Gastrocnemius medialis (tissue), 4 donors: ENCODE measurements at regions not wholly inside any gene's neighbourhood (a gene's known extent, or its start where the extent isn't known, plus 50 kb on each side); places are given as distances from the start of the nearest gene placed in this dataset.

Source experiments
- POLR2A ChIP-seq, 2 donors: fragments of 450-650 bp; IDR thresholded peaks; one replicate each; pipeline ENCODE4 v1.6.1; 2017; ENCODE audit warnings: antibody characterized with exemption in 2 of 2, mild to moderate bottlenecking in 2 of 2, moderate library complexity in 2 of 2
- TF ChIP-seq, protein P1 (sequence below), 5 experiments: fragments of 450-650 bp in 3 of 5; fragments of 200-600 bp in 2 of 5; sonication (generic) in 2 of 5; IDR thresholded peaks in 4 of 5; conservative IDR thresholded peaks in 1 of 5; 1 replicate in 4 of 5; 2 replicates in 1 of 5; pipeline ENCODE4 v1.5.1; 2016 to 2019; ENCODE audit warnings: antibody characterized with exemption in 5 of 5, mild to moderate bottlenecking in 3 of 5, moderate library complexity in 3 of 5

GRCh38 chr3:109943181-109943580, 605.8 kb upstream of the DPPA4 start:
- TF ChIP-seq, protein P1, sequence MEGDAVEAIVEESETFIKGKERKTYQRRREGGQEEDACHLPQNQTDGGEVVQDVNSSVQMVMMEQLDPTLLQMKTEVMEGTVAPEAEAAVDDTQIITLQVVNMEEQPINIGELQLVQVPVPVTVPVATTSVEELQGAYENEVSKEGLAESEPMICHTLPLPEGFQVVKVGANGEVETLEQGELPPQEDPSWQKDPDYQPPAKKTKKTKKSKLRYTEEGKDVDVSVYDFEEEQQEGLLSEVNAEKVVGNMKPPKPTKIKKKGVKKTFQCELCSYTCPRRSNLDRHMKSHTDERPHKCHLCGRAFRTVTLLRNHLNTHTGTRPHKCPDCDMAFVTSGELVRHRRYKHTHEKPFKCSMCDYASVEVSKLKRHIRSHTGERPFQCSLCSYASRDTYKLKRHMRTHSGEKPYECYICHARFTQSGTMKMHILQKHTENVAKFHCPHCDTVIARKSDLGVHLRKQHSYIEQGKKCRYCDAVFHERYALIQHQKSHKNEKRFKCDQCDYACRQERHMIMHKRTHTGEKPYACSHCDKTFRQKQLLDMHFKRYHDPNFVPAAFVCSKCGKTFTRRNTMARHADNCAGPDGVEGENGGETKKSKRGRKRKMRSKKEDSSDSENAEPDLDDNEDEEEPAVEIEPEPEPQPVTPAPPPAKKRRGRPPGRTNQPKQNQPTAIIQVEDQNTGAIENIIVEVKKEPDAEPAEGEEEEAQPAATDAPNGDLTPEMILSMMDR (IDR thresholded peaks at IDR 0.05 in 4 of 5, conservative IDR thresholded peaks at IDR 0.05 in 1 of 5), result no peak
- no peak for TF ChIP-seq POLR2A (IDR thresholded peaks at IDR 0.05)
